ENCODE measurements at regions not wholly inside any gene's neighbourhood (a gene's known extent, or its start where the extent isn't known, plus 50 kb on each side); places are given as distances from the start of the nearest gene placed in this dataset.

GRCh38 chr22:49243965-49244364 is 583.7 kb downstream of the BRD1 start:
- TF ChIP-seq CTCF (conservative IDR thresholded peaks at IDR 0.05; ENCODE audit: low read length) (no peak), EZH2phosphoT487 (IDR thresholded peaks at IDR 0.05; ENCODE audit: borderline replicate concordance) (no peak)
